Ovary (tissue), 7 donors: ENCODE measurements at regions not wholly inside any gene's neighbourhood (a gene's known extent, or its start where the extent isn't known, plus 50 kb on each side); places are given as distances from the start of the nearest gene placed in this dataset.
"Not testable (repeated sequence)": the region's sequence is repeated elsewhere in the genome, so short reads cannot be mapped to it uniquely, and the experiment has no call there.

Experiments used
- DNase-seq, 5 donors: peaks; one replicate each; pipeline ENCODE4 v3.0.0-alpha.2; 2019 to 2020
- H3K27ac ChIP-seq, 2 donors: fragments of 200-600 bp; one replicate each; pipeline versions ENCODE4 v1.5.1 to v1.8.0; 2019 to 2022
- H3K27me3 ChIP-seq: fragments of 200-600 bp; one replicate; pipeline ENCODE4 v1.8.0; 2022
- H3K36me3 ChIP-seq: fragments of 200-600 bp; sonication (generic); one replicate; pipeline ENCODE4 v1.5.1; 2019
- H3K4me1 ChIP-seq: one replicate; pipeline ENCODE4 v1.8.1; 2013; ENCODE audit warnings: mild to moderate bottlenecking, moderate library complexity; ENCODE audit not compliant: insufficient read depth
- H3K4me3 ChIP-seq: fragments of 200-600 bp; sonication (generic); one replicate; pipeline ENCODE4 v1.5.1; 2017
- H3K9me3 ChIP-seq, 2 donors: fragments of 200-600 bp in 1 of 2; sonication (generic) in 1 of 2; one replicate each; pipeline versions ENCODE4 v1.5.1 to v1.8.1; 2013 to 2019; ENCODE audit warnings: mild to moderate bottlenecking in 1 of 2, moderate library complexity in 1 of 2
- EP300 ChIP-seq: sonication (generic); formaldehyde crosslinking; IDR thresholded peaks from one replicate; pipeline ENCODE4 v1.6.1; 2017; ENCODE audit warnings: antibody characterized with exemption
- POLR2A ChIP-seq: fragments of 450-650 bp; IDR thresholded peaks from one replicate; pipeline ENCODE4 v1.6.1; 2017; ENCODE audit warnings: antibody characterized with exemption, mild to moderate bottlenecking, moderate library complexity
- WGBS, 3 donors: extraction: QIAGEN DNeasy Blood & Tissue Kit in 1 of 3; methylation state at CpG; one replicate each; pipeline versions ENCODE4 v1.1.5 to v1.1.7; 2013 to 2017; 5-methylcytosine and 5-hydroxymethylcytosine counted together
- intact Hi-C, 4 donors: fragments of 100-400 bp; cut with DNase I; formaldehyde crosslinking; loops; one replicate each; pipeline versions ENCODE4 v1.11.0 to v1.15.1; 2022 to 2023
- TF ChIP-seq, protein P1 (sequence below), 3 donors: fragments of 450-650 bp in 2 of 3; fragments of 200-600 bp in 1 of 3; IDR thresholded peaks; one replicate each; pipeline versions ENCODE4 v1.5.1 to v1.8.0; 2016 to 2022; ENCODE audit warnings: antibody characterized with exemption in 3 of 3, mild to moderate bottlenecking in 1 of 3
- donor health status: DM: no; HTN: no; CAD: no; lungs with moderate emphysema.
- donor health status: DM: no; HTN: no; CAD: no.
- donor health status: Bipolar disorder and iron deficiency.
- donor health status: DM: no; HTN: no; CAD: no.
- donor health status: DM: yes; HTN: yes; CAD: no.

DNA sequence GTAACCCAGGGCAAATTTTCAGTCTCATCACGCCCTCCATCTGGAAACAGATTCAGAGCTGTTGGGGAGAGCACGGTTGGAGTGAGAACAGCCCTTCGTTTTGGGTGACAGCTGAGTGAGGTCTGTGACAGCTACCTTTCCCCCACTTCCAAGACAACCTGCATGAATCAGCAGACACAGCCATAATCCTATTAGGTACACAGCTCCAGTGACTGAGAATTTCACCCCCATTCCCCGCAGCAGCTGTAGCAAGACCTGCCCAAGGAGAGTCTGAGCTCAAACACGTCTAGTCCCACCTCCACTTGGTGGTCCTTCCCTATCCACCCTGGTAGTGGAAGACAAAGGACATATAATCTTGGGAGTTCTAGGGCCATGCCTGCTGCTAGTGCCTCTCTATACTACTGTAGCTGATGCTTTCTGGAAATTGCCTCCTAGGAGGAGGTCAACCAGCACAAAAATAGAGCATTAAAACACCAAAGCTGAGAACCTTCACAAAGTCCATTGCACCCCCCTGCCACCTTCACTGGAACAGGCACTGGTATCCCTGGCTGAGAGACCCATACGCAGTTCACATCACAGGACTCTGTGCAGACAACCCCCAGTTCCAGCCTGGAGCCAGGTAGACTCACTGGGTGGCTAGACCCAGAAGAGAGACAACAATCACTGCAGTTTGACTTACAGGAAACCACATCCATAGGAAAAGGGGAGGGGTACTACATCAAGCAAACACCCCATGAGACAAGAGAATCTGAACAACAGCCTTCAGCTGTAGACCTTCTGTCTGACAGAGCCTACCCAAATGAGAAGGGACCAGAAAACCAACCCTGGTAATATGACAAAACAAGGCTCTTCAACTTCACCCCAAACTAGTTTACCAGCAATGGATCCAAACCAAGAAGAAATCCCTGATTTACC lies 448.6 kb upstream of the CBLB start:
- intact Hi-C loops: no loop called here
- no peaks in the 10 kb centered on the region for H3K9me3 ChIP-seq
- WGBS, 3 donors: 94 to 96% (median 94%) methylated on average over 6 of the region's 6 CpGs

DNA sequence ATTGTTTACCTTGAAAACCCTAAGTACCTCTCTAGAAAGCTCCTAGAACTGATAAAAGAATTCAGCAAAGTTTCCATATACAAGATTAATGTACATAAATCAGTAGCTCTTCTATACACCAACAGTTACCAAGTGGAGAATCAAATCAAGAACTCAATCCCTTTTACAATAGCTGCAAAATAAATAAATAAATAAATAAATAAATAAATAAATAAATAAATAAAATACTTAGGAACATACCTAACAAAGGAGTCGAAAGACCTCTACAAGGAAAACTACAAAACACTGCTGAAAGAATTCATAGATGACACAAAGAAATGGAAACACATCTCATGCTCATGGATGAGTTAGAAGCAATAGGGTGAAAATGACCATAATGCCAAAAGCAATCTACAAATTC lies 452.6 kb upstream of the CBLB start:
- intact Hi-C loops, DNase-seq, H3K27ac ChIP-seq, H3K9me3 ChIP-seq, H3K4me3 ChIP-seq, H3K36me3 ChIP-seq, H3K4me1 ChIP-seq, H3K27me3 ChIP-seq: not testable (repeated sequence)
- WGBS, 3 donors: 91 to 100% (median 95%) methylated on average over 1 of the region's 1 CpG

More for the DNA sequence above, 448.6 kb upstream of the CBLB start:
- Histone ChIP-seq H3K4me1 (no peaks in the 10 kb centered on the region), H3K36me3 (no peaks in the 10 kb centered on the region), H3K27ac (no peak overlapping the region), H3K27me3 (no peaks in the 10 kb centered on the region), H3K4me3 (no peak overlapping the region)
- no peak for DNase-seq
- TF ChIP-seq, protein P1, sequence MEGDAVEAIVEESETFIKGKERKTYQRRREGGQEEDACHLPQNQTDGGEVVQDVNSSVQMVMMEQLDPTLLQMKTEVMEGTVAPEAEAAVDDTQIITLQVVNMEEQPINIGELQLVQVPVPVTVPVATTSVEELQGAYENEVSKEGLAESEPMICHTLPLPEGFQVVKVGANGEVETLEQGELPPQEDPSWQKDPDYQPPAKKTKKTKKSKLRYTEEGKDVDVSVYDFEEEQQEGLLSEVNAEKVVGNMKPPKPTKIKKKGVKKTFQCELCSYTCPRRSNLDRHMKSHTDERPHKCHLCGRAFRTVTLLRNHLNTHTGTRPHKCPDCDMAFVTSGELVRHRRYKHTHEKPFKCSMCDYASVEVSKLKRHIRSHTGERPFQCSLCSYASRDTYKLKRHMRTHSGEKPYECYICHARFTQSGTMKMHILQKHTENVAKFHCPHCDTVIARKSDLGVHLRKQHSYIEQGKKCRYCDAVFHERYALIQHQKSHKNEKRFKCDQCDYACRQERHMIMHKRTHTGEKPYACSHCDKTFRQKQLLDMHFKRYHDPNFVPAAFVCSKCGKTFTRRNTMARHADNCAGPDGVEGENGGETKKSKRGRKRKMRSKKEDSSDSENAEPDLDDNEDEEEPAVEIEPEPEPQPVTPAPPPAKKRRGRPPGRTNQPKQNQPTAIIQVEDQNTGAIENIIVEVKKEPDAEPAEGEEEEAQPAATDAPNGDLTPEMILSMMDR (IDR thresholded peaks at IDR 0.05): no peak
- TF ChIP-seq POLR2A (no peak), EP300 (no peak)

DNA sequence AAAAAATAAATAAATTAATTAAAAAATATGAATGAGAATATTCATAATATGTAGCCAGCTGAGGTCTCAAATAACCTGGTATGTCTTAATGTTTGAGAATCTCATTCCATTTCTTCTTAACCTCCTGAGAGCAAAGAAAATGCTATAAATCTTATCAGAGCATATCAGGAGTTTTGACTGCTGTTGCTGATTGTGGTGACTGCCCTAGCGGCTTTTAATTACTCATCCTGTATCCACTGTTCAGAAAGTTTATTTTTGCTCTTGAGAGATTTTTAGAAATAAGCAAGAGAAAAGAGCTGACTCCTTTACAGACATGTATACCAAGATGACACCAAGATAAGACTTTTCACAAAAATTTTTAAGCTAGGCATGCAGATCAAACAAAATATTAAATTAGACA lies 454.8 kb upstream of the CBLB start:
- H3K27me3 ChIP-seq: no peaks in the 10 kb centered on the region
- 77 to 81% (median 77%) methylated on average over 1 of the region's 1 CpG for WGBS, 3 donors
- DNase-seq: no peak
- H3K27ac ChIP-seq: no peak overlapping the region
- H3K4me3 ChIP-seq: no peak overlapping the region
- no peaks in the 10 kb centered on the region for H3K36me3 ChIP-seq
- TF ChIP-seq EP300: no peak
- no peak for TF ChIP-seq POLR2A
- TF ChIP-seq, protein P1 (IDR thresholded peaks at IDR 0.05): no peak
- intact Hi-C loops: no loop called here
- H3K4me1 ChIP-seq: no peaks in the 10 kb centered on the region
- peaks cover 0 to 3% of the 10 kb centered on the region in 2 donors for H3K9me3 ChIP-seq

DNA sequence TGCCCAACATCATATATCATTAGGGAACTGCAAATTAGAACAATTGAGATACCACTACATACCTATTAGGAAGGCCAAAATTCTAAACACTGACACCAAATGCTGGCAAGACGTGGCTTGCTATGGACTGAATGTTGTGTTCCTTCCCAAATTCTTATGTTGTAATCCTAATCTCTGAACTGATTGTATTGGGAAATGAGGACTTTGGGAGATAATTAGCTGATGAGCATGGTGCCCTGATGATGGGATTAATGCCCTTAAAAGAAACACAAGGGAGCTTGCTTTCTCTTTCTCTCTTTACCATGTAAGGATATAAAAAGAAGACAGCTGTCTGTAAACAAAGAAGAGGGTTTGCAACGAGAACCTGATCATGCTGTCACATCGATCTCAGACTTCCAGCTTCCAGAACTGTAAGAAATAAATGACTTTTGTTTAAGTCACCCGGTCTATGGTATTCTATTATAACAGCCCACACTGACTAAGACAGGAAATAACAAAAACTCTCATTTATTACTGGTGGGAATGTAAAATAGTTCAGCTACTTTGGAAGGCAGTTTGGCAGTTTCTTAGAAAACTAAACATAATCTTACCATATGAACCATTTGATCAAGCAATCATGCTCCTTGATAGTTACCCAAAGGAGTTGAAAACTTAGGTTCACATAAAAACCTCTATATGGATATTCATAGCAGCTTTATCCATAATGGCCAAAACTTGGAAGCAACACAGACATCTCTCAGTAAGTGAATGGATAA lies 458.3 kb upstream of the CBLB start:
- Histone ChIP-seq H3K36me3 (no peaks in the 10 kb centered on the region), H3K4me3 (no peak overlapping the region), H3K4me1 (no peaks in the 10 kb centered on the region), H3K27me3 (no peaks in the 10 kb centered on the region), H3K9me3 (peaks cover 0 to 3% of the 10 kb centered on the region in 2 donors), H3K27ac (no peak overlapping the region)
- TF ChIP-seq POLR2A (no peak), EP300 (no peak)
- TF ChIP-seq, protein P1 (IDR thresholded peaks at IDR 0.05): no peak
- intact Hi-C loops: no loop called here
- no peak for DNase-seq
- WGBS, 3 donors: 66 to 75% (median 72%) methylated on average over 4 of the region's 4 CpGs

DNA sequence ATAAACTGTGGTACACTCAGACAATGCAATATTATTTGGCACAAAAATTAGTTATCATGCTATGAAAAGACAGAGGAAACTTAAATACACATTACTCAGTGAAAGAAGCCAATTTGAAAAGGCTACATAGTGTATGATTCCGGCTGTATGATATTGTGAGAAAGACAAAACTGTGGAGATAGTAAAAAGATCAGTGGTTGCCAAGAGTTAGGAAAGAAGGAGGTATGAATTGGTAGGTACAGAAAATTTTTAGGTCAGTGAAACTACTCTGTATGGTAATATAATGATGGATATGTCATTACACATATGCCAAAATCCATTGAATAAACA lies 458.8 kb upstream of the CBLB start:
- Histone ChIP-seq H3K4me3 (no peak overlapping the region), H3K27ac (no peak overlapping the region), H3K4me1 (no peaks in the 10 kb centered on the region), H3K27me3 (no peaks in the 10 kb centered on the region), H3K36me3 (no peaks in the 10 kb centered on the region), H3K9me3 (peaks cover 0 to 3% of the 10 kb centered on the region in 2 donors)
- TF ChIP-seq EP300: no peak
- TF ChIP-seq POLR2A: no peak
- TF ChIP-seq, protein P1 (IDR thresholded peaks at IDR 0.05): no peak
- intact Hi-C loops: no loop called here
- WGBS, 3 donors: 62 to 76% (median 65%) methylated on average over 1 of the region's 1 CpG
- DNase-seq: no peak
